ENCODE measurements at regions not wholly inside any gene's neighbourhood (a gene's known extent, or its start where the extent isn't known, plus 50 kb on each side); places are given as distances from the start of the nearest gene placed in this dataset.

GRCh38 chr1:181987996-181988395, 73.5 kb downstream of the ZNF648 start:
- no peak for TF ChIP-seq CTCF (IDR thresholded peaks at IDR 0.05)

GRCh38 chr1:181987334-181987895, 74.1 kb downstream of the ZNF648 start:
- no peak for TF ChIP-seq CTCF (IDR thresholded peaks at IDR 0.05)

GRCh38 chr1:181986907-181987305, 74.6 kb downstream of the ZNF648 start:
- TF ChIP-seq CTCF (IDR thresholded peaks at IDR 0.05): no peak

- no peak for TF ChIP-seq CTCF (IDR thresholded peaks at IDR 0.05)
Measured at GRCh38 chr1:181985936-181986906, 75.3 kb downstream of the ZNF648 start.

GRCh38 chr1:181985281-181985680, 76.2 kb downstream of the ZNF648 start:
- TF ChIP-seq CTCF (IDR thresholded peaks at IDR 0.05): no peak

- TF ChIP-seq CTCF (IDR thresholded peaks at IDR 0.05): no peak
Measured at GRCh38 chr1:181984006-181984405, 77.5 kb downstream of the ZNF648 start.

- TF ChIP-seq CTCF (IDR thresholded peaks at IDR 0.05): no peak
Measured at GRCh38 chr1:181981821-181982220, 79.7 kb downstream of the ZNF648 start.
